ENCODE measurements at regions not wholly inside any gene's neighbourhood (a gene's known extent, or its start where the extent isn't known, plus 50 kb on each side); places are given as distances from the start of the nearest gene placed in this dataset.

DNA sequence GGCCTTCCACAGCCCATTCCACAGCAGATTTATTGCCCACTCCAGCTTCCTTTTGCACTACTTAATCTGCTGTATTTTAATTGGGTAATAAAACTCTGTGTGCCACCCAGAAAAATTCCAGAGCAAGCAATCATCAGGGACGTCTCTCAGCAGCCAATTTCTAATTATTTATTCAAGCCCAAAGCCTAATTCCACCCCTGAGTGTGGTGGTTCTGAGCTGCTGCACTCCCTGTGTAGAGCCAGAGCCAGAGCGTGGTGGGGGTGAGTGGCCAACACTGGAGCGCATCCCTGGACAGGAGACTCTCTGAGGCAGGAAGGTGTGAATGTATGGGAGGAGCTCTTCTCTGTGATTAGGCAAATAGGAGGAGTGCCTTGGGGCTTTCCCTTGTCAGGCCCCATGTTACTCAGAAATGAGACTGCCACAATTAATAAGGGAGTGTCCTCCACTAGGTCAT is 66.1 kb downstream of the CD24 start:
- TF ChIP-seq CTCF (IDR thresholded peaks at IDR 0.05; ENCODE audit: low read length, missing control alignments), result no peak
- H3K4me3 ChIP-seq (replicated peaks; ENCODE audit: low read depth, low read length), result no peak overlapping the region
- no peak for DNase-seq (ENCODE audit: low read depth)

DNA sequence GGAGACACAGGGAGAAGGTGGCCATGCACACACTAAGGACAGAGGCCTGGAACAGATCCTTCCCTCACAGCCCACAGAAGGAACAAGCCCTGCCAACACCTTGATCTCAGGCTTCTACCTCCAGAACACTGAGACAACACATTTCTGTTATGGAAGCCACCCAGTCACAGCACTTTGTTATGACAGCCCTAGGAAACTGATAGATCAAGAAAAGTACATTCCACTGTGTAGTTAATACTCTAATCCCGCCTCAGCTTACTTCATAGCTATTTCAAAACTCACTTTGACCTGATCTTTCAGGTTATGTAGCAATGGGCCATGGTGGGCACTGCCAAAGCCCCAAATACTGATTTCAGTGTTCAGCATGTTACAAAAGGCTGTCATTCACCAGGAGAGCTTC is 66.8 kb downstream of the CD24 start:
- no peak for DNase-seq (ENCODE audit: low read depth)
- no peak overlapping the region for H3K4me3 ChIP-seq (replicated peaks; ENCODE audit: low read depth, low read length)
- no peak for TF ChIP-seq CTCF (IDR thresholded peaks at IDR 0.05; ENCODE audit: low read length, missing control alignments)

GRCh38 chr6:106906232-106906631 is 68.3 kb downstream of the CD24 start:
- no peak for DNase-seq (ENCODE audit: low read depth)
- TF ChIP-seq CTCF (IDR thresholded peaks at IDR 0.05; ENCODE audit: low read length, missing control alignments), result no peak
- H3K4me3 ChIP-seq (replicated peaks; ENCODE audit: low read depth, low read length), result no peak overlapping the region

- no peak for TF ChIP-seq CTCF (IDR thresholded peaks at IDR 0.05; ENCODE audit: low read length, missing control alignments)
- no peak for DNase-seq (ENCODE audit: low read depth)
- no peak overlapping the region for H3K4me3 ChIP-seq (replicated peaks; ENCODE audit: low read depth, low read length)
Measured at GRCh38 chr6:106903299-106903698, 71.2 kb downstream of the CD24 start.

DNA sequence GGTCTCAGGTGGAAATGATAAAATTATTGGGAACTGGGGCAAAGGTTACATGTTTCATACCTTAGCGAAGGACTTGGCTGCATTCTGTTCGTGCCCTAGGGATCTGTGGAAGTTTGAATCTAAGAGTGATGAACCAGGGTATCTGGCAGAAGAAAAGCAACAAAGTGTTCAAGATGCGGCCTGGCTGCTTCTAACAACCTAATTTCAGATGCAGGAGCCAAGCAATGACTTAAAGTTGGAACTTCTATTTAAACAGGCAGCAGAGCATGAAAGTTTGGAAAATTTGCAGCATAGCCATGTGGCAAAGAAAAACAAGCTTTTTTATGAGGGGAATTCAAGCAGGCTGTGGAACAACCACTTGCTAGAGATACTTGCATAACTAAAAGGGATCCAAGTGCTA is 73.5 kb downstream of the CD24 start:
- no peak for TF ChIP-seq CTCF (IDR thresholded peaks at IDR 0.05; ENCODE audit: low read length, missing control alignments)
- H3K4me3 ChIP-seq (replicated peaks; ENCODE audit: low read depth, low read length), result no peak overlapping the region
- no peak for DNase-seq (ENCODE audit: low read depth)

DNA sequence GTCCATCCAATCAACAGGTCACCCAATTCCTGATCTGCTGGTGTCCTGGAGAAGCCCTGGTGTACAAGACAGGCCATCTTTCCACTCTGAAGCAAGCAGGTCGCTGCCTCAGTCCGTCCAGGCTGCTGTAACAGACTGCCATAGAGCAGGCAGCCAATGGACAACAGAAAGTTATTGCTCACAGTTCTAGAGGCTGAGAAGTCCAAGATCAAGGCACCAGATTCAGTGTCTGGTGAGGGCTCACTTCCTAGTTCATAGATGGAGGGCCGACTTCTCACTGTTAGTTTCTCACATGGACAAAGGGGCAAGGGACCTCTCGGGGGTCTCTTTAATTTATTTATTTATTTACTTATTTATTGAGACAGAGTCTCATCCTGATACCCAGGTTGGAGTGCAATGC is 74.8 kb downstream of the CD24 start:
- TF ChIP-seq CTCF (IDR thresholded peaks at IDR 0.05; ENCODE audit: low read length, missing control alignments), result no peak
- no peak for DNase-seq (ENCODE audit: low read depth)
- H3K4me3 ChIP-seq (replicated peaks; ENCODE audit: low read depth, low read length), result no peak overlapping the region

- no peak overlapping the region for H3K4me3 ChIP-seq (replicated peaks; ENCODE audit: low read depth, low read length)
- TF ChIP-seq CTCF (IDR thresholded peaks at IDR 0.05; ENCODE audit: low read length, missing control alignments), result no peak
- DNase-seq (ENCODE audit: low read depth), result no peak
Measured at GRCh38 chr6:106897580-106897979, 76.9 kb downstream of the CD24 start.

Measured in fibroblast of pulmonary artery (primary cell).